ENCODE measurements at regions not wholly inside any gene's neighbourhood (a gene's known extent, or its start where the extent isn't known, plus 50 kb on each side); places are given as distances from the start of the nearest gene placed in this dataset.

DNA sequence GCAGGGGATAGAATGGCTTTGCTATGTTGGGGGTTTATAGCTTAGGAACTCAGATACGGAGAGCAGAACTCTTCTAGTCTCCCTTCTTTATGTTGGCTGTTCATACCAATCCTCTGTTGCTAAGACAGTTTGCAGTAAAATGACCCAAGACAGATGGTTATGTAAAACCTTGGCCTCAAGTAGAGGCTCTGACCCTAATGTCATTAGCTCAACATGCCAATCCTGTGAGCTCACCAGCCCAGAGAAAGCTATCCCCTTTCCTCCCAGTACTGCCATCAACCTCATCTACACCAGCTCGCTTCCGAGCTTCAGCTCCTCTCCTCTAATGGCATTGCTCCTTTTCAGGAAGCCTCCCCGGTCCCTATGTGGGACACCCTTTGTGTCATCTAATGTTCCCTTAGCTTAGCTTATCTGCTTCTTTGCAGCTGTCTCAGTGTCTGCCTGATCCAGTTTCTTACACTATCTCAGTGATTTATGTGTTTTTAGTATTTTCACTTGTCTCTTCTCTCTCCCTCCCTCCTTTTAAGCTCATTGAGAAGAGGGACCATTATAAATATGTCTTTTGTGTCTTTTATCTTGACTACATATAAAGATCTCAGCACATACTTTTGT lies 281.3 kb upstream of the CLINT1 start:
- no peaks in the 10 kb centered on the region for H3K9me3 Mint-ChIP-seq
- H3K27me3 Mint-ChIP-seq: no peaks in the 10 kb centered on the region
- H3K4me3 Mint-ChIP-seq: no peak overlapping the region
- ChIA-PET CTCF (no interaction called here), POLR2A (interaction anchor here (0.5 kb wide), 1 partner anchor 112 kb away, joined by 3 read pairs; no protein-coding TSS in a partner anchor)
- no peaks in the 10 kb centered on the region for H3K4me1 Mint-ChIP-seq (ENCODE audit: low read depth)
- H3K27ac Mint-ChIP-seq: no peak overlapping the region
- H3K36me3 Mint-ChIP-seq: no peaks in the 10 kb centered on the region
- intact Hi-C loops (cut with micrococcal nuclease): no loop called here
- no peak for DNase-seq

DNA sequence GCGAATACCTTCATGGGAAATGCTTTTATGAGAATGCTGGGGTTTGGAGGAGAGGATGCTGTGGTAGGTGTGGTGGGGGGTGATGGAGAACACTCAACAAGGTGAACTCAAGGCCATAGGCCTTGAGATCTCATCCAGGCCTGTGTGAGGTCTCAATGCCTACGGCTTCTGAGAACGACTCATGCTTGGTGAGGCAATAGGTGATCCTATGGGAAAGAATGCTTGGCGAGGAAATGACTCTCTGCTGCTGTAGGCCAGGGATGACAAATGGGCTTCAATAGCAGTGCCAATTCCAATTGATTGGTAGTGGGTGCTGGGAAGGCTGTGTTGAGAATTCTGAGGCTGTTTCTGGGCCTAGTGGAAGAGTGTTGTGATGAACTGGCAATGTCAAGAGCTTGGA lies 280.2 kb upstream of the CLINT1 start:
- H3K36me3 Mint-ChIP-seq: no peaks in the 10 kb centered on the region
- H3K27me3 Mint-ChIP-seq: no peaks in the 10 kb centered on the region
- CTCF ChIA-PET: no interaction called here
- no peak overlapping the region for H3K27ac Mint-ChIP-seq
- intact Hi-C loops (cut with micrococcal nuclease): no loop called here
- POLR2A ChIA-PET: no interaction called here
- H3K4me3 Mint-ChIP-seq: no peak overlapping the region
- no peaks in the 10 kb centered on the region for H3K9me3 Mint-ChIP-seq
- no peak for DNase-seq
- no peaks in the 10 kb centered on the region for H3K4me1 Mint-ChIP-seq (ENCODE audit: low read depth)

DNA sequence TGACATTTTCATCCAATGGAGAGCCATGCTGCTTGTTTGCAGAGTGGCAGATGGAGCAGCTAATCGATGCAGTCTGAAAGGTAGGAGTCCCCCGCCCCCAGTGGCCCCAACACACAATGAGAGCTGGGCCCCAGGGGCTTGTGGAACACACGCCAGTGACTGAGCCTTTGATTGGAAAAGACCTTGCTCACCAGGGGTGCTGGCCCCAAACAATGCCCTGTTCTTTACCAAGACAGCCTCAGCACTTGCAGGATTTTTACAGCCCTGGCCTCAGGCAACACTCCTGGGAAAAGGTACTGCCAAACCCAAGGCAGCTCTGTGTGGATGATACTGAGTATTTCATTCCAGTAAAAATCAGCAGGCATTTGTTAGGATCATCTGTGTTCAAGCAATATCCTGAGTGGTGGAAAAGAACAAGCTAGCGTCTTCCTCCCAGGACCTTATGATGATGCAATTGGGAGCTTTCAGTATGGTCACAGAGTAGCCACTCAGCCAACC lies 276.8 kb upstream of the CLINT1 start:
- no peak overlapping the region for H3K4me3 Mint-ChIP-seq
- no peak overlapping the region for H3K27ac Mint-ChIP-seq
- intact Hi-C loops (cut with micrococcal nuclease): no loop called here
- POLR2A ChIA-PET: no interaction called here
- no peaks in the 10 kb centered on the region for H3K9me3 Mint-ChIP-seq
- no peaks in the 10 kb centered on the region for H3K36me3 Mint-ChIP-seq
- no peaks in the 10 kb centered on the region for H3K4me1 Mint-ChIP-seq (ENCODE audit: low read depth)
- no peak for DNase-seq
- peaks cover 2% of the 10 kb centered on the region for H3K27me3 Mint-ChIP-seq
- CTCF ChIA-PET: interaction anchor here (1.6 kb wide), 1 partner anchor 60 kb away, joined by 4 read pairs; no protein-coding TSS in a partner anchor

GRCh38 chr5:158133369-158133768 lies 274.4 kb upstream of the CLINT1 start:
- H3K27ac Mint-ChIP-seq: no peak overlapping the region
- no peaks in the 10 kb centered on the region for H3K36me3 Mint-ChIP-seq
- no peak for DNase-seq
- no peaks in the 10 kb centered on the region for H3K9me3 Mint-ChIP-seq
- POLR2A ChIA-PET: no interaction called here
- peaks cover 2% of the 10 kb centered on the region for H3K27me3 Mint-ChIP-seq
- H3K4me1 Mint-ChIP-seq (ENCODE audit: low read depth): no peaks in the 10 kb centered on the region
- intact Hi-C loops (cut with micrococcal nuclease): no loop called here
- CTCF ChIA-PET: no interaction called here
- H3K4me3 Mint-ChIP-seq: no peak overlapping the region

- ChIA-PET POLR2A (no interaction called here), CTCF (interaction anchor here (1.7 kb wide), 1 partner anchor 52 kb away, joined by 6 read pairs; no protein-coding TSS in a partner anchor)
- Mint-ChIP-seq H3K9me3 (no peaks in the 10 kb centered on the region), H3K4me1 (ENCODE audit: low read depth) (no peaks in the 10 kb centered on the region), H3K36me3 (no peaks in the 10 kb centered on the region), H3K27ac (no peak overlapping the region), H3K4me3 (no peak overlapping the region), H3K27me3 (peaks cover 9% of the 10 kb centered on the region)
- no peak for DNase-seq
- intact Hi-C loops (cut with micrococcal nuclease): no loop called here
Observed at GRCh38 chr5:158127536-158127935, 268.6 kb upstream of the CLINT1 start.

DNA sequence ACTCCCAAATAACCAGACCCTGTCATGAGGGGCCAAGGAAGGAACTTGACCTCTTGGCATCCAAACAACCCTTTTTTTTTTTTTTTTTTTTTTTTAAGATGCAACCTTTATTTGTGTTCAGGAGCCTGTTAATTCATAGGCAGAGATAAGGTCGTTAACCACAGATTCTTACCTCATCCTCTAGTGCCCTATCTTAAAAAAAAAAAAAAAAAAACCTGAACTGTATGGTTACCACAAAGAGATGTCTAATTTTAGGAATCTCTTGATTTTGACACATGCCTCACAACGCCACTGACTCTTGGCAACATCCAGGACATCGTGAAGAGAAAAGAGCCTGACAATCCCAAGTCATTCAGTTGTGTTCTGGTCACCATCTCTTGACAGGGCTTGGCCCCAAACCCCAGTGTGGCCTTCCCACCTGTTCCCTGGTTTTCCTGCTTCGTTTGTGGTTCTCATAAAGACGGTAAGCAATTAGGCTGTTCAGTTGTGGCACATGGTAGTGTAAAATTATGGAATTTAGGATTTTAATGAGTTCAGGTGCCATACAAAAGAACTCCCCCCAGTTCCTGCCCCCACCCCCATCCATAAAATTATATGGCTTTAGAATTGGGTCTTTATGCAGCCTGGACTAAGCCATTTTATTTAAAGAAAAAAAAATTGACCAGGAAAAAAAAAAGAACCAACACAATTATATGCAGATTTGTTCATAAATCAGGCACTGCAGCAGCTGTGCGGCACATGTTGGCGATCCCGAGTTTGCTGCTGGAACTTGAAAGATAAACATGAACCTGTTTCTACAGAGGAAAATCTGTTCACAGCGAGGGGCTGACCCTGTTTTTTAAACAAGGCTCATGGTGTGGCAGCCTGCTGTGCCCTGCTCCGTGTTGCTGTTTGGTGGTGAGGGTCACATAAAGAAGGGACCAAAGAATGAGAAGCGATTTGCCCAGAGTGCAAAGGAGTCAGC lies 267.8 kb upstream of the CLINT1 start:
- no peak overlapping the region for H3K27ac Mint-ChIP-seq
- no peak overlapping the region for H3K4me3 Mint-ChIP-seq
- no peaks in the 10 kb centered on the region for H3K9me3 Mint-ChIP-seq
- CTCF ChIA-PET: interaction anchor here (1.7 kb wide), 1 partner anchor 51 kb away, joined by 6 read pairs; no protein-coding TSS in a partner anchor
- H3K36me3 Mint-ChIP-seq: no peaks in the 10 kb centered on the region
- POLR2A ChIA-PET: no interaction called here
- peaks cover 9% of the 10 kb centered on the region for H3K27me3 Mint-ChIP-seq
- DNase-seq: no peak
- no peaks in the 10 kb centered on the region for H3K4me1 Mint-ChIP-seq (ENCODE audit: low read depth)
- intact Hi-C loops (cut with micrococcal nuclease): no loop called here

- ChIA-PET CTCF (no interaction called here), POLR2A (no interaction called here)
- Mint-ChIP-seq H3K4me1 (ENCODE audit: low read depth) (no peaks in the 10 kb centered on the region), H3K27me3 (peaks cover 7% of the 10 kb centered on the region), H3K27ac (no peak overlapping the region), H3K9me3 (no peaks in the 10 kb centered on the region), H3K36me3 (no peaks in the 10 kb centered on the region), H3K4me3 (no peak overlapping the region)
- no peak for DNase-seq
- intact Hi-C loops (cut with micrococcal nuclease): no loop called here
Observed at GRCh38 chr5:158124606-158125316, 265.8 kb upstream of the CLINT1 start.

DNA sequence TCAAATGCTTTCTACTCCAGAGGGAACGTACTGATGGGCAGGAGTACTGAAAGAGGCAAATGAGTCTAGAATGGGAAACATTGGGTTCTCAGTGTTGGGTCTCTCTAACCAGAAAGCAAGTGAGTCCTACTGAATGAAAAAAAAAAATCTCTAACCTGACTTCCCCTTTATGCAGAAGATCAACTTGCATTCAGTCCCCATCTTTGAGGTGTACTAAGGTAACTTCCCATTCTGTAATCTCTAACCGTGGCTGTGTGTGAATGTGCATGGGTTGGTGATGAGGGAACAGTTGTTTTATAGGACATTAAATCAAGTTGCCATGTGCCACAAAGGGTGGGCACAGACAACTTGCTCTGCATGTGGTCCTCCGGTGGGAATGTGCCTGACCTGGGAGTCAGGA lies 264.6 kb upstream of the CLINT1 start:
- intact Hi-C loops (cut with micrococcal nuclease): no loop called here
- no peaks in the 10 kb centered on the region for H3K4me1 Mint-ChIP-seq (ENCODE audit: low read depth)
- no peaks in the 10 kb centered on the region for H3K9me3 Mint-ChIP-seq
- H3K27me3 Mint-ChIP-seq: peaks cover 10% of the 10 kb centered on the region
- ChIA-PET CTCF (no interaction called here), POLR2A (no interaction called here)
- no peak overlapping the region for H3K4me3 Mint-ChIP-seq
- DNase-seq: no peak
- no peak overlapping the region for H3K27ac Mint-ChIP-seq
- H3K36me3 Mint-ChIP-seq: no peaks in the 10 kb centered on the region

GRCh38 chr5:158121678-158122077 lies 262.7 kb upstream of the CLINT1 start:
- no peaks in the 10 kb centered on the region for H3K9me3 Mint-ChIP-seq
- intact Hi-C loops (cut with micrococcal nuclease): no loop called here
- no peak overlapping the region for H3K4me3 Mint-ChIP-seq
- H3K36me3 Mint-ChIP-seq: no peaks in the 10 kb centered on the region
- H3K4me1 Mint-ChIP-seq (ENCODE audit: low read depth): no peaks in the 10 kb centered on the region
- ChIA-PET CTCF (no interaction called here), POLR2A (no interaction called here)
- H3K27ac Mint-ChIP-seq: no peak overlapping the region
- H3K27me3 Mint-ChIP-seq: peaks cover 13% of the 10 kb centered on the region
- no peak for DNase-seq

GRCh38 chr5:158120760-158121159 lies 261.8 kb upstream of the CLINT1 start:
- peaks cover 14% of the 10 kb centered on the region for H3K27me3 Mint-ChIP-seq
- intact Hi-C loops (cut with micrococcal nuclease): no loop called here
- ChIA-PET POLR2A (no interaction called here), CTCF (no interaction called here)
- no peaks in the 10 kb centered on the region for H3K36me3 Mint-ChIP-seq
- H3K9me3 Mint-ChIP-seq: no peaks in the 10 kb centered on the region
- no peak for DNase-seq
- no peak overlapping the region for H3K4me3 Mint-ChIP-seq
- H3K27ac Mint-ChIP-seq: no peak overlapping the region
- no peaks in the 10 kb centered on the region for H3K4me1 Mint-ChIP-seq (ENCODE audit: low read depth)

DNA sequence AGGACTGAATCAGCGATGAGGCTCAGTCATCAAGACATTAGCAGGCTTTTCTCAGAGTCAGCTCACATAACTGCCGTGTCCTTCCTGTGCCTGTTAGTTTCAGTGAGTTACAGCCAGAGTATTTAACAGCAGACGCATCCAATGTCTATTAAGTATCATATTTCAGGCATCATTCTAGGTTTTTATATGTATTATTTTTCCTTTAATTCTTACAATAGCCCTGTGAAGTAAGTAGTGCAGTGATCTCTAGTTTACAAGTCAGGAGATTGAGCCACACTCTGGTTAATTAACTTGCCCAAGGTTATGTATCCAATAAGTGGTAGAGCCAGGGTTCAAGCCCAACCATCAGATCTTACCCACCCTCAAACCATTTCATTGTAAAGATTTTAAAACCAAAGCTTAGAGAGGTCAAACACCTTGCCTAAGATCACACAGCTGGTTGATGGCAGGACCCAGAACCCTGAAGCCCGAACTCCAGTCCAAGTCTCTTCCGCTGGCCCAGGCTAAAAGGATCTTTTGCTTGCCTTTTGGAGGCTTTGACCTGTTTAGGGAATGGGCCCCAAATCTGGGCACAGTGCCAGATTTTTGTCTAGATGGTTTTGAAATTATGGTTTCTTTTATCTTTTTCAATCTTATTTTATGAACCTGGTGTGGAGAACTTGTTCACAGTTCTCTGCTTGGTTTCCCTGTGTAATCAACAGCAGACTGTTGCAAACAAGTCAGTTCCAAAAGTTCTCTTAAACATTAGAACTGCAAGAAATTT lies 261.2 kb upstream of the CLINT1 start:
- intact Hi-C loops (cut with micrococcal nuclease): no loop called here
- H3K4me1 Mint-ChIP-seq (ENCODE audit: low read depth): no peaks in the 10 kb centered on the region
- no peaks in the 10 kb centered on the region for H3K9me3 Mint-ChIP-seq
- DNase-seq: no peak
- H3K27me3 Mint-ChIP-seq: peaks cover 17% of the 10 kb centered on the region
- no peak overlapping the region for H3K4me3 Mint-ChIP-seq
- ChIA-PET POLR2A (no interaction called here), CTCF (no interaction called here)
- H3K27ac Mint-ChIP-seq: no peak overlapping the region
- no peaks in the 10 kb centered on the region for H3K36me3 Mint-ChIP-seq
